HG03469 (cell line): ENCODE measurements at regions not wholly inside any gene's neighbourhood (a gene's known extent, or its start where the extent isn't known, plus 50 kb on each side); places are given as distances from the start of the nearest gene placed in this dataset.

Experiments used
- ATAC-seq: cut with Tn5 transposase; IDR thresholded peaks from one replicate; pipeline ENCODE4 v1.9.1; 2021; ENCODE audit warnings: mild to moderate bottlenecking, moderate library complexity, moderate number of reproducible peaks; ENCODE audit not compliant: unreplicated experiment

GRCh38 chr3:117629505-117629904 lies 919.9 kb downstream of the TUSC7 start:
- no peak for ATAC-seq

- peak; percentile 63 for ATAC-seq
Measured at GRCh38 chr3:117630469-117630868, 920.9 kb downstream of the TUSC7 start.

GRCh38 chr3:117630885-117631284 lies 921.3 kb downstream of the TUSC7 start:
- ATAC-seq = no peak

- no peak for ATAC-seq
Measured at GRCh38 chr3:117631781-117632180, 922.2 kb downstream of the TUSC7 start.

- no peak for ATAC-seq
Measured at GRCh38 chr3:117632191-117632590, 922.6 kb downstream of the TUSC7 start.

- no peak for ATAC-seq
Measured at GRCh38 chr3:117633207-117633606, 923.6 kb downstream of the TUSC7 start.

- no peak for ATAC-seq
Measured at GRCh38 chr3:117637666-117638065, 928.1 kb downstream of the TUSC7 start.

- no peak for ATAC-seq
Measured at GRCh38 chr3:117644203-117644602, 934.6 kb downstream of the TUSC7 start.

- peak; percentile 48 for ATAC-seq
Measured at GRCh38 chr3:117645561-117646242, 936.1 kb downstream of the TUSC7 start.

- ATAC-seq = no peak
Measured at GRCh38 chr3:117647435-117647834, 937.9 kb downstream of the TUSC7 start.

- ATAC-seq = no peak
Measured at GRCh38 chr3:117651246-117651645, 941.7 kb downstream of the TUSC7 start.

- no peak for ATAC-seq
Measured at GRCh38 chr3:117656391-117656790, 946.8 kb downstream of the TUSC7 start.

- ATAC-seq = no peak
Measured at GRCh38 chr3:117657278-117657677, 947.7 kb downstream of the TUSC7 start.

- ATAC-seq = no peak
Measured at GRCh38 chr3:117660941-117661817, 951.6 kb downstream of the TUSC7 start.

GRCh38 chr3:117661818-117662095 lies 952.2 kb downstream of the TUSC7 start:
- no peak for ATAC-seq

- ATAC-seq = no peak
Measured at GRCh38 chr3:117665296-117665695, 955.7 kb downstream of the TUSC7 start.

- ATAC-seq = no peak
Measured at GRCh38 chr3:117666325-117666724, 956.7 kb downstream of the TUSC7 start.

GRCh38 chr3:117666812-117667211 lies 957.2 kb downstream of the TUSC7 start:
- ATAC-seq = no peak

GRCh38 chr3:117669774-117670173 lies 960.2 kb downstream of the TUSC7 start:
- ATAC-seq = no peak

GRCh38 chr3:117671722-117672318 lies 962.2 kb downstream of the TUSC7 start:
- no peak for ATAC-seq

- ATAC-seq = no peak
Measured at GRCh38 chr3:117674321-117674720, 964.7 kb downstream of the TUSC7 start.

- no peak for ATAC-seq
Measured at GRCh38 chr3:117681619-117682018, 972.0 kb downstream of the TUSC7 start.
